IMR-90 (cell line): ENCODE measurements at regions not wholly inside any gene's neighbourhood (a gene's known extent, or its start where the extent isn't known, plus 50 kb on each side); places are given as distances from the start of the nearest gene placed in this dataset.

Source experiments
- ATAC-seq: fragments of 200-7000 bp; cut with Tn5 transposase; 2 replicates; pipeline ENCODE4 v1.9.1; 2020; ENCODE audit warnings: low read depth, mild to moderate bottlenecking, moderate library complexity
- BruUV-seq: library from RNA; stranded (reverse); fragments of 400-500 nt; replicated peaks from 2 replicates; lab custom pipeline; 2021; lab: Mats Ljungman, UMichigan
- CTCF ChIA-PET: fragments of 300-600 bp; formaldehyde crosslinking; extraction: SDS; loops from one replicate; lab custom pipeline; 2021; ENCODE audit warnings: antibody characterized with exemption; lab: Yijun Ruan, JAX
- POLR2A ChIA-PET: fragments of 300-600 bp; sonication (Branson Sonifier 250); formaldehyde crosslinking; loops from one replicate; lab custom pipeline; 2022; ENCODE audit warnings: antibody characterized with exemption; ENCODE audit not compliant: unreplicated experiment; lab: Charles Lee
- DNase-seq: peaks from one replicate; pipeline ENCODE4 v3.0.0; 2013
- H2AFZ ChIP-seq: replicated peaks from 2 replicates; pipeline ENCODE3; 2013; ENCODE audit warnings: low read length, mild to moderate bottlenecking; ENCODE audit not compliant: poor library complexity
- H2AK5ac ChIP-seq: 2 replicates; pipeline ENCODE4 v1.6.1; 2013; ENCODE audit warnings: low read depth, low read length, inconsistent platforms
- H2AK9ac ChIP-seq: replicated peaks from 2 replicates; pipeline ENCODE3; 2013; ENCODE audit warnings: mild to moderate bottlenecking, low read depth, low read length, moderate library complexity; ENCODE audit not compliant: poor library complexity
- H2BK120ac ChIP-seq: 2 replicates; pipeline ENCODE4 v1.6.1; 2013; ENCODE audit warnings: low read depth, low read length, inconsistent platforms
- H2BK15ac ChIP-seq: 3 replicates; pipeline ENCODE4 v1.6.1; 2013; ENCODE audit warnings: low read depth, low read length, inconsistent platforms
- H2BK20ac ChIP-seq: 2 replicates; pipeline ENCODE4 v1.6.1; 2013; ENCODE audit warnings: low read depth, mild to moderate bottlenecking, inconsistent platforms, low read length, moderate library complexity
- H2BK5ac ChIP-seq: 2 replicates; pipeline ENCODE4 v1.6.1; 2013; ENCODE audit warnings: mild to moderate bottlenecking, low read depth, low read length, inconsistent platforms; ENCODE audit not compliant: poor library complexity, severe bottlenecking
- H3K14ac ChIP-seq: replicated peaks from 2 replicates; pipeline ENCODE4 v1.6.1; 2013; ENCODE audit warnings: low read depth, low read length, inconsistent platforms
- H3K18ac ChIP-seq: 2 replicates; pipeline ENCODE4 v1.6.1; 2013; ENCODE audit warnings: low read depth, low read length, control low read depth
- H3K23ac ChIP-seq: 2 replicates; pipeline ENCODE4 v1.6.1; 2013; ENCODE audit warnings: low read depth, low read length, inconsistent platforms
- H3K27ac ChIP-seq: 2 replicates; pipeline ENCODE4 v1.5.1; 2013; ENCODE audit warnings: mild to moderate bottlenecking, control low read depth, low read length; ENCODE audit not compliant: insufficient read depth
- H3K27me3 ChIP-seq: 2 replicates; pipeline ENCODE4 v1.6.1; 2013; ENCODE audit warnings: low read length; ENCODE audit not compliant: control insufficient read depth, insufficient read depth
- H3K36me3 ChIP-seq: 2 replicates; pipeline ENCODE4 v1.6.1; 2013; ENCODE audit warnings: low read length, mixed read lengths; ENCODE audit not compliant: control insufficient read depth, insufficient read depth
- H3K4ac ChIP-seq: 2 replicates; pipeline ENCODE4 v1.6.1; 2013; ENCODE audit warnings: low read depth, low read length, inconsistent platforms
- H3K4me1 ChIP-seq: 2 replicates; pipeline ENCODE4 v1.6.1; 2013; ENCODE audit warnings: low read length, mixed read lengths; ENCODE audit not compliant: control insufficient read depth, insufficient read depth
- H3K4me2 ChIP-seq: 2 replicates; pipeline ENCODE4 v1.6.1; 2013; ENCODE audit warnings: low read depth, mild to moderate bottlenecking, control low read depth, low read length, moderate library complexity
- H3K4me3 ChIP-seq: 2 replicates; pipeline ENCODE4 v1.5.1; 2013; ENCODE audit warnings: low read depth, mild to moderate bottlenecking, control low read depth, low read length, moderate library complexity; ENCODE audit not compliant: insufficient read depth
- H3K56ac ChIP-seq: 2 replicates; pipeline ENCODE4 v1.6.1; 2013; ENCODE audit warnings: low read length, inconsistent platforms; ENCODE audit not compliant: insufficient read depth; ENCODE audit errors: extremely low read depth
- H3K79me1 ChIP-seq, 2 experiments: 2 replicates each; pipeline ENCODE4 v1.6.1; 2013; ENCODE audit warnings: low read length in 2 of 2, inconsistent platforms in 1 of 2, low read depth in 1 of 2
- H3K9ac ChIP-seq: 2 replicates; pipeline ENCODE4 v1.6.1; 2013; ENCODE audit warnings: low read depth, low read length, control low read depth
- H3K9me1 ChIP-seq: 2 replicates; pipeline ENCODE4 v1.6.1; 2013; ENCODE audit warnings: low read length, inconsistent platforms; ENCODE audit not compliant: insufficient read depth
- H3K9me3 ChIP-seq: 2 replicates; pipeline ENCODE4 v1.6.1; 2013; ENCODE audit warnings: low read length; ENCODE audit not compliant: control insufficient read depth, insufficient read depth
- H4K20me1 ChIP-seq: 2 replicates; pipeline ENCODE4 v1.6.1; 2013; ENCODE audit warnings: low read length, inconsistent platforms; ENCODE audit not compliant: insufficient read depth
- H4K5ac ChIP-seq: 2 replicates; pipeline ENCODE4 v1.6.1; 2013; ENCODE audit warnings: mild to moderate bottlenecking, low read depth, low read length, control low read depth
- H4K8ac ChIP-seq, 2 experiments: 2 replicates each; pipeline ENCODE4 v1.6.1; 2013; ENCODE audit warnings: low read depth in 2 of 2, low read length in 2 of 2, control low read depth in 1 of 2, inconsistent platforms in 1 of 2
- H4K91ac ChIP-seq: 2 replicates; pipeline ENCODE4 v1.6.1; 2013; ENCODE audit warnings: low read depth, low read length, inconsistent platforms; ENCODE audit not compliant: insufficient read depth
- BHLHE40 ChIP-seq: fragments of 150-350 bp; IDR thresholded peaks from 2 replicates; pipeline ENCODE4 v1.6.1; 2016; ENCODE audit warnings: mild to moderate bottlenecking, low read depth, low read length
- CTCF ChIP-seq: conservative IDR thresholded peaks from 2 replicates; pipeline ENCODE4 v1.5.1; 2012; ENCODE audit warnings: mild to moderate bottlenecking, low read depth, low read length, improper control_type of control experiment
- FOS ChIP-seq: fragments of 150-350 bp; IDR thresholded peaks from 2 replicates; pipeline ENCODE4 v1.6.1; 2016; ENCODE audit warnings: low read depth, low read length
- MAFK ChIP-seq: IDR thresholded peaks from 2 replicates; pipeline ENCODE4 v1.6.1; 2012; ENCODE audit warnings: low read depth, low read length, improper control_type of control experiment
- MAZ ChIP-seq: IDR thresholded peaks from 2 replicates; pipeline ENCODE4 v1.6.1; 2012; ENCODE audit warnings: low read depth, mild to moderate bottlenecking, low read length, improper control_type of control experiment, moderate library complexity, borderline replicate concordance
- MXI1 ChIP-seq: IDR thresholded peaks from 2 replicates; pipeline ENCODE4 v1.6.1; 2012; ENCODE audit warnings: low read depth, mild to moderate bottlenecking, low read length, moderate library complexity, borderline replicate concordance
- NFE2L2 ChIP-seq: fragments of 150-350 bp; IDR thresholded peaks from 2 replicates; pipeline ENCODE4 v1.6.1; 2016; ENCODE audit warnings: low read depth, mild to moderate bottlenecking, low read length
- POLR2A ChIP-seq: IDR thresholded peaks from 2 replicates; pipeline ENCODE4 v1.6.1; 2012; ENCODE audit warnings: mild to moderate bottlenecking, low read depth, low read length
- RAD21 ChIP-seq: IDR thresholded peaks from 2 replicates; pipeline ENCODE4 v1.6.1; 2012; ENCODE audit warnings: low read length, improper control_type of control experiment
- SMC3 ChIP-seq: fragments of 150-350 bp; IDR thresholded peaks from 2 replicates; pipeline ENCODE4 v1.6.1; 2016; ENCODE audit warnings: low read depth, mild to moderate bottlenecking, antibody characterized with exemption, low read length, moderate library complexity
- USF2 ChIP-seq: fragments of 150-350 bp; IDR thresholded peaks from 2 replicates; pipeline ENCODE4 v1.6.1; 2017; ENCODE audit warnings: mild to moderate bottlenecking, antibody characterized with exemption, low read length, low read depth
- WGBS, 2 experiments: methylation state at CpG; one replicate each; pipeline versions ENCODE4 v1.1.5 to v1.1.7; 2013; ENCODE audit warnings: missing lambda C conversion rate in 2 of 2; ENCODE audit not compliant: insufficient read length in 1 of 2; ENCODE audit errors: extremely low coverage in 2 of 2; 5-methylcytosine and 5-hydroxymethylcytosine counted together
- dilution Hi-C: fragments of 300-500 bp; cut with HindIII; formaldehyde crosslinking; loops from one replicate; pipeline ENCODE4 v1.14.3; 2018; ENCODE audit warnings: low sequenced_read_pairs; ENCODE audit not compliant: unreplicated experiment
- in situ Hi-C: fragments of 300-500 bp; cut with MboI; formaldehyde crosslinking; loops from 3 replicates; pipeline ENCODE4 v1.14.3; 2019; ENCODE audit warnings: low sequenced_read_pairs, inconsistent platforms, mixed read lengths
- intact Hi-C: fragments of 100-400 bp; cut with micrococcal nuclease; formaldehyde crosslinking; loops from 2 replicates; pipeline ENCODE4 v1.10.0; 2022

- Histone ChIP-seq H3K4me1 (no peaks in the 10 kb centered on the region), H3K79me1 (no peaks in the 10 kb centered on the region), H4K20me1 (no peaks in the 10 kb centered on the region), H3K14ac (no peak overlapping the region), H4K8ac (no peak overlapping the region), H3K27me3 (peaks cover 5% of the 10 kb centered on the region), H2BK20ac (no peak overlapping the region), H4K91ac (no peak overlapping the region), H2BK5ac (no peak overlapping the region), H2AK9ac (no peak overlapping the region), H2BK120ac (no peak overlapping the region), H2AFZ (no peak overlapping the region), H3K9ac (no peak overlapping the region), H3K4ac (no peak overlapping the region), H2BK15ac (no peak overlapping the region), H4K5ac (no peak overlapping the region), H3K18ac (no peak overlapping the region), H3K23ac (no peak overlapping the region), H3K27ac (no peak overlapping the region), H3K56ac (no peak overlapping the region), H3K36me3 (no peaks in the 10 kb centered on the region), H3K4me3 (no peak overlapping the region), H2AK5ac (no peak overlapping the region), H3K9me1 (no peaks in the 10 kb centered on the region; the same call in 1 of the 2 replicates), H3K9me3 (no peaks in the 10 kb centered on the region), H3K4me2 (no peak overlapping the region)
- no TSS peak for BruUV-seq
- dilution Hi-C loops, result no loop called here
- ChIA-PET POLR2A (no interaction called here), CTCF (no interaction called here)
- no peak for TF ChIP-seq POLR2A
- TF ChIP-seq NFE2L2, result no peak
- no peak for TF ChIP-seq CTCF
- TF ChIP-seq MXI1, result no peak
- TF ChIP-seq MAZ, result no peak
- TF ChIP-seq BHLHE40, result no peak
- no peak for TF ChIP-seq FOS
- no peak for TF ChIP-seq RAD21
- no peak for TF ChIP-seq SMC3
- TF ChIP-seq USF2, result no peak
- no peak for TF ChIP-seq MAFK
- intact Hi-C loops, result no loop called here
- ATAC-seq (no peak), DNase-seq (peak; percentile 10)
- in situ Hi-C loops, result no loop called here
- no CpG with 5 or more reads among the region's 2 CpGs for WGBS, 2 experiments
Measured at GRCh38 chr11:15863411-15863810, 492.9 kb downstream of the SOX6 start.
